GF-D8 (cell line): ENCODE measurements at regions not wholly inside any gene's neighbourhood (a gene's known extent, or its start where the extent isn't known, plus 50 kb on each side); places are given as distances from the start of the nearest gene placed in this dataset.
"Not testable (repeated sequence)": the region's sequence is repeated elsewhere in the genome, so short reads cannot be mapped to it uniquely, and the experiment has no call there.

ENCODE experiments used
- DNase-seq: peaks from one replicate; lab custom pipeline; 2025; lab: John Stamatoyannopoulos, UW

DNA sequence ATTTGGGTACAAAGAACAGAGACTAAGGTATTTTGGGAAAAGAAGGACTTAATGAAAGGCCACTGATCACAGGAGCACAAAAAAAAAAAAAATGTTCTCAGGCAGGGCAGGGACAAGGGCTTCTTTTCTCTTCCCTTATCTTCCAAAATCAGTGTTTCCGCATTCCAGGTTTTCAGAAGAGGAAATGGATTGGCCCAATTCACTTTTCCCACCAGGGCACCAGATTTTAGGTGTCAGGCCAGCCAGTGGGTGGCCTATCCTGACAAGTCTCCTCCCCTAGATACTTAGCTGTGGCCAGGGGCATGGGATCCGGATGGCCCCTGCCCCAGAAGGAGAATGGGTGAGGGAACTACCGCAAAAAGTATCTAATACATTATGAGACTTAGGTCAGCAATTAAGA, 88.9 kb upstream of the WAC start:
- no peak for DNase-seq

DNA sequence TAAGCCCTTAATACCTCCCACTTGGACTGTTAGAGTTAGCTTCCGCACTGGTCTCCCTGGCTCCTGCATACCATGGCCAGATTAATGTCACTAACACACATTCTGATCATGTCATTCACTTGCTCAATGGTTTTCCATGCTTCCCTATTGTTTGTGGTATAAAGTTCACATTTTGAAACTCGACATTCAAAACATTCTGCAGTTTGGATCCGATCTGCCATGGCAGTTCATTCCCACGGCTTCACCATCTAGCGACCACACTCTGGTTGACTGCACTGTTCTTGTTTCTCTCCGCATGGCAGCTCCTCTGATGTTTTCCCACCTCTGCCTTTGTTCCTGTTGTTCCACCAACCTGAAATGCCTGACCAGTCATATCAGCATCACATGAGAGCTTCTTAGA, 87.4 kb upstream of the WAC start:
- DNase-seq: no peak

DNA sequence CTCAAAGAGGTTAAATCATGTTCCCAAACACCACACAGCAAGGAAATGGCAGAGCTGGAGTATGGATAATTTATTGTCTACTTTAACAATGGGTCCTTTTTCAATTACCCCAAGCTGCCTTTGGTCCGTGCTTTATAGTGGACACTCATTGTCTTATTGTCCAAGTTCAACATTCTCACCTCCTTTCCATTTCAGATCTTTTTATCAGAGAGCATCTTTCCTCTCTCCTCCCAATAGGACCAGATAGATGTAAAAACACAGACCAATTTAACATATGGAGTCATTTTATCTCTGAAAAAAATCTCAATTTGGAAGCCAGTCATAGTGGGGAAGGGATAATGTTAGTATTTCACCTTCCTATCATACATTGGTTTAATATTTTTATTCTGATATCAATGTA, 83.5 kb upstream of the WAC start:
- DNase-seq: no peak

DNA sequence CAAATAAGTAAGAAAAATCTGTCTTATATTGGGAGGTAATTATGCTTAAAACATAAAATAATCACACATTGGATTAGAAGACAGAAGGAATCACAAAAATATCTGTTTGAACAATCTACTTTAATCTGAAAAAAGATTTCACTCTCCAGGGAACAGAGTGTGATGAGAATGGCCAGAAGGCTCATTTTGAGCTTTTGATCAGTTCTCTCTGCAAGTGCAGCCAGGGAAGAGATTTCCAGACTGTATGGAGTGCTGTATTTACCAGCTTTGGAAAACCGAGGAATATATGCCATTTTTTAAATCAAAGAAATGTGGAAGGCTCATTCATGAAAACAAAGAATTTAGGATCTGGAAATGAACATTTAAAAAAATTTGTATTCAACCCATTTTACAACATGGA, 83.0 kb upstream of the WAC start:
- no peak for DNase-seq

DNA sequence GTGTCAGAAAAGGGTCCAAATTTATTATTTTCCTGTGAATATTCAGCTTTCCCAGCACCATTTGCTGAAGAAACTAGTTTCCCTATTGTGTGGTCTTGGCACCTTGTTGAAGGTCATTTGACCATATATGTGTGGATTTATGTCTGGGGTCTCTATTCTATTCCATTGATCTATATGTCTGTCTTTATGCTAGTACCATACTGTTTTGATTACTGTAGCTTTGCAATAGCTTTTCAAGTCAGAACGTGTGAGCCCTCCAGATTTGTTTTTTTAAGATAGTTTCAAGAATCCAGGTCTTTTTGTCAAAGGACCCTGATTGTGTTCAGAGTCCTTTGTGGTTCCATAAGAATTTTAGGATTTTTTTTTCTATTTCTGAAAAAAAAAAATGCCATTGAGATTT, 79.0 kb upstream of the WAC start:
- no peak for DNase-seq

DNA sequence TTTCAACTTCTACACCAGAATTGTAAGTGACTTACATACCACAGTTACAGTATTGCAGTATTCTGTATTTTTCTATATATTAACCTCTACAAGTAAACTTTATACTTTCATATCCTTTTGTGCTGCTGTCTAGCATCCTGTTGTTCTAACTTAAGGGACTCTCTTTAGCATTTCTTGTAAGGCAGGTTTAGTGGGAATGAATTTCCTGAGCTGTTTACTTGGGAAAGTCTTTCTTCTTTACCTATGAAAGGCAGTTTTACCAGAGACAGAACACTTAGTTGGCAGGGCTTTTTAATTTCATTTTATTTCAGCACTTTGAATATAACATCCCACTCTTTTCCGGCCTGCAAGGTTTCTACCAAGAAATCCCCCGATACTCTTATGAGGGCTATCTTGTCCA, 75.8 kb upstream of the WAC start:
- no peak for DNase-seq

DNA sequence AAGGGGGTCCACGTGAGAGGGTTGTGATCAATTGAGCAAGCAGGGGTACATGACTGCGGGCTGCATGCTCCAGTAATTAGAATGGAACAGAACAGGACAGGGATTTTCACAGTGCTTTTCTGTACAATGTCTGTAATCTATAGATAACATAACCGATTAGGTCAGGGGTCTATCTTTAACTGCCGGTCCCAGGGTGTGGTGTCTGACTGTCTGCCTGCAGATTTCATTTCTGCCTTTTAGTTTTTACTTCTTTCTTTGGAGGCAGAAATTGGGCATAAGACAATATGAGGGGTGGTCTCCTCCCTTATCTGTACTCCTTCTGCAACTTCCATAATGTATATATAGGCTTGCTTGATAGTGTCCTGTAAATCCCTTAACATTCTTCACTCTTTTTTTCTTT, 75.0 kb upstream of the WAC start:
- DNase-seq: not testable (repeated sequence)

DNA sequence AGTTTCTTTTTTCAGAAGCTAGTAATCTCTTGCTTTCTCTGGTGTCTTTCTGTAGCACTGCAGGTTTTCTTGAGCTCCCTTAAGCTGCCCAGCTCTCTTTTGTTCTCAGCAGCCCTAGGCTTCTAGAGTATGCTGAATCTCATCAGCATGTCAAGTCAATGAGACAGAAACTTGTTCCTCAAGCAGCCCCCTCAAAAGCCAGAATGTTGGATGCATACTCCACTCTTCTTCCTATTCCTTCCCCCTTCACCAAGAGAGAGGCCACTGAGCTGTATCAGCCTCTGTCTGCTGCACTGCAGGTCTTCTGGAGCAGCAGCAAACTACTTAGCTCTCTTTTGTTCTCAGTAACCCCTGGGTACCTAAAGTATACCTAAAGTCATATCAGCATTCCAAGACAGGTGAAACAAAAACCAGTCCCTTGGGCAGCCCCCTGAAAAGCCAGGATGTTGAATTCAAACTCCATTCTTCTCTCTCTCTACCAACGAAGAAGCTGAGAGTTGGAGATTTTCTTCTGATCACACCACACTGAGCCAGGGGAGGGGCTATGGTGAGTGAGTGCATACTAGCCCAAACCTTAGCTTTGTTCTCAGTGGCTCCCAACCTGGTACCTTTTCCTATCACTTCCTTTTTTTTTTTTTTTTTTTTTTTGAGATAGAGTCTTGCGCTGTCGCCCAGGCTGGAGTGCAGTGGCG, 73.3 kb upstream of the WAC start:
- DNase-seq: no peak

DNA sequence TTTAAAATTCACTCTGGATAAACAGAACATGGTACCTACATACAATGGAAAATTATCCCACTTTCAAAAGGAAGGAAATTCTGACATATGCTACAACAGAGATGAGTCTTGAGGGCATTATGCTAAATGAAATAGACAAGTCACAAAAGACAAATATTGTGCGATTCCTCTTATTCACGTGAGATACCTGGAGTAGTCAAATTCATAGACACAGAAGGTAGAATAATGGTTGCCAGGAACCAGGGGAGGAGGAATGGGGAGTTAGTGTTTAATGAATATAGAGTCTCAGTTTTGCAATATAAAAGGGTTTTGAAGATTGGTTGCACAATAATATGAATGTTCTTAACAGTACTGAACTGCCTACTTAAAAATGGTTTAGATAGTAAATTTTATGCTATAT, 69.8 kb upstream of the WAC start:
- no peak for DNase-seq

DNA sequence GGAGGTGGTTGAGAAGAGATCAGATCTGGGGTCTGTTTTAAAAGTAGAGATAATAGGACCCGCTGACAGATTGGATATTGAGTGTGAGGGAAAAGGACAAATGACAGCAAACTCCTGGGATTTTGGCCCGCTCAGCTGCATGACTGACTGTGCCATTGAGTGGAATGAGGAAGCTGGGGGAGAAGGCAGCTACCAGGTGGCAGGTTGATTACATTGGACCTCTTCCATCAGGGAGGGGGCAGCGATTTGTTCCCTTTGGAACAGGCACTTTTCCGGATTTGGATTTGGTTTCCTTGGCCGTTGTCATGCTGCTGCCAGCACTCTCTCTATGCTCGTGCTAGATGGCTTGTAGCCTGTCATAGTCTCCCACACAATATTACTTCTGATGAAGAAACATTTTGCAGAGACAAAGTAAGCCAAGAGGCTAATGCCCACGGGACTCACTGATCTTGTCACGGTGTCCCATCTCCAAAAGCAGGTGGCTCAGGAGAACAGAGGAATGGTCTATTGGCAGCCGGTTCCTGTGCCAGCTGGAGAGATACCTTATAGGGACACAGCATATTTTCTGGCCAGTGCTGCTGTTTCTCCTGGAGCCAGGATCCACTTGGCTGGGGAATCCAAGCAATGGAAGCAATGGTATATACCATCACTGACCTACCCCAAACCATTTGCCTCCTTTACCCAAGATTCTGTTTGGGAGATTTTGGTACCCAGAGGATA, 69.1 kb upstream of the WAC start:
- no peak for DNase-seq

DNA sequence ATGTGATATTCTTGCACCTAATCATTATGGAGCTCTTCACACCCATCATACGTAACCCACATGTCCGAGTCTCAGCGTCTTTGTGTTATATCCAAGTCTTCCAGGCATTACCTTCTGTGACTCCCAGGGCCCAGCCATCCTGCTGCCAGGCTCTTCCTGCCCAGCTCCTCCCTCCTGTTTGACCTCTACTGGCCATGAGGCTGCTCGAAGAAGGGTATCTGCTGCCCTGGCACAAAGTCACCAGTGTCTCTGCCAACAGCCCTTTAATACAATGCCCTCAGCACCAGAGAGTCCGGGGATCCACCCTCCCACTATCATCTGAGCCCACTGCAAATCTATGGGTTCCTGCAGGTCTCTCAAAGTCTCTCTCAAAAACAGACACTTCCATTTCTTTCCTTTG, 65.3 kb upstream of the WAC start:
- DNase-seq: no peak

DNA sequence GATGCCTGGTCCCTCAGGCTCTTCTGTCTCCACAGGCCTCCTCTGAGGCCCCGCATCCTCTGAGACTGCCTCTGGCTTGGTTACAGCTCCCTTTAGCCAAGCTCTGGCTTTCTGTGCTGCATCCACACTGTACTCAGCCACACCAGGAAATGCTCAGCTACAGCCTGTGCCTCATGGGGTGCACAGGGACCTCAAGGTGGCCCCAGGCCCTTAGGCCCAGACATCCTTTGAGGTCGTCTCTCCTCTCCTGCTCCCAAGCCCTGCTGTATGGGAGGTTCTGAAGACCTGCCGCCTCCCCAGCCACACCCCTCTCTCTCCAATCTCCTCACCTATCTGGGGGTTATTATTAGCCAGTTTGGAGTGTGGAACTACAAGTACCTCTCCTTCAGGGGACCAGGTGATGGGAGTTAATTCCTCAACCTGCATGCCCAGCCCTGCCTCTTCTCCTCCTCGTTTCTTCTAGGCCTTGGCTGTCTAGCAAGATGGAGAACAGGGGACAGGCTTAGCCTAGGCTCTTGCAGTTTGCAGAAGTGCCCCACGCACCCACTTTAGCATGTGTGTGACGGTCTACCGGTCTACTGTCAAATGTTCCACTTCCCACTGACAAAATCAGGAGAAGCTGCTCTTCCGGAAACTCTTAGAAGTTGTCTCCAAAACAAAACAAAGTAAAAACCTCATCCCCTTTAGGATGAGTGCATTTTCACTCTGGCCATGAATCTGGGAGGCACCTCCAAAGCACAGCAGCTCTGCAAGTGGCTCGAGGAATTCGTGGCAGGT, 64.0 kb upstream of the WAC start:
- no peak for DNase-seq

DNA sequence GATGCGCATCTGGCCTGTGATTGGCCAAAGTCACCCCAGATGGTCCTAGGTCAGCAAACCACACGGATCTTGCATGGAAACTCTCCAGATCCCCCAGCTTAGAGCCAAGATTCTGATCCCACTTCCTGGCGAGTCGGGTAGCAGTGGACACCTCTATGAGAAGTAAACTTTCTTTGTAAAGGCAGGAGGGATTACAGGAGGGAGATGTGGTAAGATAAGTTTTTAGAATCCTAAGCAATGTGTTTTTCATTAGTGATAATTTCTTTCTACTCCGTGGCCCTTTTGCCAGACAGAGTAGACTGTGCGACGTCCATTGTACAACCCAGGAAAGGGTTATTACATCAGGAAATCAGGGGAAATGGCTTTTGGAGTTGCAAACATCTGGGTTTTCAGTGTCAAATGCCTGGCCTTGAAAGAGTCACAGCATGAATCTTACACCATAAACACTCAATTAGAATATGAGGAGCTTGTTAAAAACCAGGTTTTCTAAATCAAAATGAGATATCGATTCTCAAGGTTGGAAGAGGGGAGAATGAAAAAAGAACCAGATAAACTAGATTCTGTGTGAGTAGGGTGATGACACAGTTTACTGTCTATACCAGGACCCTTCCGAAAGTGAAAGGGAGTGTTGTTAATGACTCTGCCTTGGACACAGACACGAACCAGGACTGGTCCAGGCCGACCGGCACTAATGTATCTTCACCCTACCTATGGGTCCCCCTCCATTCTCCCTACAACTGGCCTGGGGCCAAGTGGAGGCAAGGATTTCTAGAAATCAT, 61.9 kb upstream of the WAC start:
- DNase-seq: no peak

DNA sequence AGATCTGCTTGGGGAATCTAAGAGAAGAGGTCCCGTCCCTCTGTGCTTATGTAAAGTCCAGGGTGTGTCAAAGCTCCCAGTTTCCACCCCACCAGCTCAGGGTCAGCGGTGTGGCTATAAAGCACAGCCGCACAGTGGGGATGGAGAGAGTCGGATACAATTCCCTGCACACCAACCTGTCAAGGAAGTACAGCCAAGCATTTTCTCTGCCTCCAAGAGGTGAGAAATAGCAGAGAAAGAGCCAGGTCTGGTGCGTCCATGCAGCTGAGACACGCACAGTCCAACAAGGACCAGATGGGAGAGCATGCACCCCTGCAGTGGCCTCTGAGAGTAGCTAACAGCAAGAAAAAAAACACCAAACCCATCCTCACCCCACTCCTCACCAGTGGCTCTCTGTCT, 61.3 kb upstream of the WAC start:
- no peak for DNase-seq

DNA sequence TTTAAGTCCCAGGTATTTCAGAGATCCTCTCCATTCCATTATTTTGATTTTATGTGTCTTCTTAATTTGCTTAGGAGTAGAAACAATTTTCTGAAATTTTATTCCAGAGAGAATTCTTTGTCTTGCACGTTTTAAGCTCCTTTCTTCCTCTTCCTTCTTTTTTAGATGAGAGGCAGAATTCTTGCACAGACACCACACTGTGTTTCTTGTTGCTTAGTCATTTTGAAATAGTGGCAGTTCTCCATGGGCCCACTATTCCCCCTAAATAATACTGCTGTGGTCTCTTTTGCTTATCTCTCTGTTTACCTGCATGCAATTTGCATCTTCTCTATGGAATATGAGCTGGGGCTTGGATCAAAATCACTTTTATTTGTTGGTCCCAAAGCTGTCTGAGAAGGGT, 54.3 kb upstream of the WAC start:
- DNase-seq: no peak

DNA sequence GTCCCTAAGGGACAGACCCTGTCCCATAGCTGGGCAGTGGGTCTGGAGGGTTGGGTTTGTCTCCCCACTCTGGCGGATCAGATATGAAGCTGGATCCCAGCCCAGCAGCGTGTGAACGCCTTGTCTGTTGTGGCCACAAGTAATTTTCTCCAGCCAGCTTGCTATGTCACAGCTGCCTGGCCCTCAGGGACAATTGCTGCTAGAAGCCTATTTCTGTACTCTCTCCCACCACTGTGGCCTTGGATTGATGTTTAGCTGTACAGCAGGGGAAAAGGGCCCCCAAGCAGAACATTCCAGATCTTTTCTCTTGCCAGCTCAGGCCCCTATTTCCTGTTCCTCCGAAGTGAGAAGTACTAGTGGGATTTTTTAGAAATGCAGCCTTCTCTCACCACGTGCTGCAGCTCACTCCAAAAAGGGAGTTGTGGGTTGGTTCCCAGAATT, 53.5 kb upstream of the WAC start:
- no peak for DNase-seq

DNA sequence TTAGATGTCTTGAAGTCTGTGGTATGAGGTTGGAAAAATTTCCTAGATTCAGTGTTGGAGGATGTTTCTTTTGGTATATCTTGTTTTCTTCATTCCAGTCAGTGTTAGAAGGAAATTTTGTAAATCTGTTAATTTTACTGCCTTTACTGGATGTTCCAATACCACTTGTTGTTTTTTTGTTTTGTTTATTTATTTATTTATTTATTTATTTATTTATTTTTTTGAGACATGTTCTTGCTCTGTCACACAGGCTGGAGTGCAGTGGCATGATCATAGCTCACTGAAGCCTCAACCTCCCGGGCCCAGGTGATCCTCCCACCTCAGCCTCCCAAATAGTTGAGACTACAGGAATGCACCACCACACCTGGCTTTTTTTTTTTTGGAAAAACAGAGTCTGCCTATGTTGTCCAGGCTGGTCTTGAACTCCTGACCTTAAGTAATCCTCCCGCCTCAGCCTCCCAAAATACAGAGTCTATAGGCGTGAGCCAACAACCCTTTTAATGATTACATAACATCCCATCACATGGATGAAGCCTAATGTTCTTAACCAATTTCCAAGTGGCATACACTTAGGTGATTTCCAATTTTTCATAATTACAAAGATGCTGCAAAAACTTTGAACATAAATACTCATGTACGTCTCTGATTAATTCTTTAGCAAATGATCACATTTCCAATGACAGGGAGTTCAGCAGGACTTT, 52.8 kb upstream of the WAC start:
- no peak for DNase-seq

DNA sequence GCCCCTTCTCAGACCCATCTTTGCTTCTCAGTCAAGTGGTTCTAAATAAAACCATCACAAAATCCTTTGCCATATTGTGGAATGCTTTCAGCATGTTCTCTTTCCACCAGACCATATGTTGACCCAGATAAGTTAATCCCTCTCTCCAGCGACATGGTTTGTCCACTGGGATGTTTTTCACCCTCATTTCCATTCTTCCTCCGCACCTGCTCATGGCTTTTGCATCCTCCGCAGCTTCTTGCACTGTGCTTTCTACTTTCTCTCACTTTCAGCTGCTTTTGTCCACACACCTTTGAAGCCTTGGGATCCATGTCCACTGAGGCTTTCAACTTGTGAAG, 52.3 kb upstream of the WAC start:
- DNase-seq: no peak

DNA sequence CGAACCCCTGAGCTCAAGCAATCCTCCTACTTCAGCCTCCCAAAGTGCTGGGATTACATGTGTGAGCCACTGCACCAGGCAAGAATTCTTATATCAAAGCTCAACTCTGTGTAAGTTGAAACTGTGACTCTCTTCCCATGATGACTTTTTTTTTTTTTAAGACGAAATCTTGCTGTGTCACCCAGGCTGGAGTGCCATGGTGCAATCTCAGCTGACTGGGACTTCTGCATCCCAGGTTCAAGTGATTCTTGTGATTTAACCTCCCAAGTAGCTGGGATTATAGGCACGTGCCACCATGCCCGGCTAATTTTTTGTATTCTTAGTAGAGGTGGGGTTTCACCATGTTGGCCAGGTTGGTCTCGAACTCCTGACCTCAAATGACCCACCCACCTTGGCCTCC, 51.6 kb upstream of the WAC start:
- DNase-seq: not testable (repeated sequence)

DNA sequence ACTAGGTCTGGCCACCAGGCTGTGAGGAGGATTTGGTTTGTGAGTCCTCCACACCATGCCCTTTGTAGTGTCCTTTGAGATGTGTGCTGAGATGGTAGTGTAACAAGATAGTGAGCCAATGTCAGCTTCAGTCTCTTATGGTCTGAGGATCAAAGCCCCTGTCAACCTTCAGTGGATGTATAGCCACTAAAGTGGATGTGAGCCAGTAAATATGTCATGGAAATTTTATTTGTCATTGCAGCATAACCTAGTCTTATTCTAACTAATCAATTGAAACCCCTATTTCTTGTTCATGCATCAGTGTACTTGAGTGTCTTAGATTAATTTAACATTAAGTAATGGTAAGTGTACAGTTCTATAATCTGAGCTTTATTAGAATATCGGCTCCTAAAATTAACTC, 51.0 kb upstream of the WAC start:
- no peak for DNase-seq
